NCI-H226 (cell line): ENCODE measurements at regions not wholly inside any gene's neighbourhood (a gene's known extent, or its start where the extent isn't known, plus 50 kb on each side); places are given as distances from the start of the nearest gene placed in this dataset.
A peak's percentile ranks its signal among the peaks of the same experiment; 100 is the strongest.

ENCODE experiments used
- DNase-seq: peaks from one replicate; pipeline ENCODE4 v3.0.0-alpha.2; 2015

- DNase-seq: no peak
Measured at GRCh38 chr5:66503203-66503789, 92.9 kb upstream of the MAST4 start.

GRCh38 chr5:66507106-66507505, 89.1 kb upstream of the MAST4 start:
- DNase-seq: no peak

- no peak for DNase-seq
Measured at GRCh38 chr5:66511491-66511890, 84.7 kb upstream of the MAST4 start.

- no peak for DNase-seq
Measured at GRCh38 chr5:66513130-66513529, 83.1 kb upstream of the MAST4 start.

GRCh38 chr5:66515209-66515608, 81.0 kb upstream of the MAST4 start:
- no peak for DNase-seq

- no peak for DNase-seq
Measured at GRCh38 chr5:66516550-66516949, 79.6 kb upstream of the MAST4 start.

DNA sequence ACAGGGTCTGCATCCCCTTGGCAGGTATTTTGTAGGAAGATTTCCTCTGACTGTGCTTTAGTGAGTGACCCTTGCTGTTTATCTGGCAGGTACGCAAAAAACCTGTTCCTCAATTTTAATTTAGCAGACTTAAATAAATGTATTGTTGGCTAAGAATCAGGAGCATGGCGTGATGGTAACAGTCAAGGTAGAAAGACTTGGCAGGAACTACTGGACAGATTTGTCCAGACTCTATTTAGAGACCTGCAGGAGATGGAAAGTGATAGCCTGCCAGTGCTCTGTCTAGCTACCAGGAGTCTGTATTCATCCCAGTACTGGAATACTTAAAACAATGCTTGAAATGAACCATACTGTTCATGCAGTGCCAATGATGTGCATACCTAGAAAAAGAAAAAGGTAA, 78.8 kb upstream of the MAST4 start:
- no peak for DNase-seq

- peak; percentile 46 for DNase-seq
Measured at GRCh38 chr5:66518052-66518451, 78.1 kb upstream of the MAST4 start.

DNA sequence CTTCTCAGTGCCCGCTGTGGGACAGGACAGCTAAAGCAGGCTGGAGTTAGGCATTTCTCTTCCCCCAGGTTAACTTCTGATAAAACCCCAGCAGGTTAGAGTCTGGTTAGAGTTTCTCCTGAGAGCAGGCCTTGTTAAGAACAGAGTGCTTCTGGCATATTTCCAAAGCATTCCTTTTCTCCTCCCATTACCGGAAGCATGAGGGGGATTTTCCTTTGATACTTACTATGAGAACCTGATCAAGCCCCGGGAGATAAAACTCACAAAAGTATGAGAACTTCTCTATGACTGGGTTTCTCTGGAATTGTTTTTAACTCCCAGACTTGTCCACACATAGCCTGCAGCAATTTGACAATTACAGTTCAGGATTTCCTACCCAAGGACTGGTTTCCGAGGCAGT, 77.4 kb upstream of the MAST4 start:
- DNase-seq: peak; percentile 94

DNA sequence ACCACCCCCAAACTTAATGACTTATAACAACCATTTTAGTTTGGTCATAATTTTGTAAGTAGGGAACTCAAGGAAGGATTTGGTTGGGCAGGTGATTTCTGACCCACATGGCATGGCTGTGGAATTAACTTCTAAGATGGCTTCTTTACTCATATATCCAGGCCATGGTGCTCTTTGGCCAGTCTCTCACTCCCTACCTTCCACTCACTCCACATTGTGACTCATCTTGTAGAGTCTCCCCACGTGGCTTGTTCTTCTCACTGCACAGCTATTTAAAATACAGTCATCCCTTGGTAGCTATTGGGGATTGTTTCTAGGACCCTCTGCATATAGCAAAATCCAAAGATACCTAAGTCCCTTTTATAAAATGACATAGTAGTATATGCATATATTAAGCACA, 76.6 kb upstream of the MAST4 start:
- DNase-seq: peak; percentile 59

DNA sequence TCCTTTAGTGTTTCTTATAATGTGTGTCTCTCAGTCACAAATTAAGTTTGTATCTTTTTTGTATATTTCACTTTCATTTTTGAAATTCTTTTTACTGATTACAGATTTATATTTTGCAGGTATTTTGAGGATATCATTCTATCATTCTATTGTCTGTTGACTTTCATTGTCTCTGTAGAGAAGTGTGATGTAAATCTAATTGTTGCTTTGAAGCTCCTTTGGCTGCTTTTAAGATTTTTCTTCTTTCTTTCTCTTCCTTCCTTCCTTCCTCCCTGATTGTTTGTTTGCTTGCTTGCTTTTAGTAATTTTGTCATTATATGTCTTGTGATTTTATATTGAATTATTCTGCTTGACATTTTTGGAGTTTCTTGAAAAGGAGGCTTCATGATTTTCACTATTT, 75.3 kb upstream of the MAST4 start:
- no peak for DNase-seq

DNA sequence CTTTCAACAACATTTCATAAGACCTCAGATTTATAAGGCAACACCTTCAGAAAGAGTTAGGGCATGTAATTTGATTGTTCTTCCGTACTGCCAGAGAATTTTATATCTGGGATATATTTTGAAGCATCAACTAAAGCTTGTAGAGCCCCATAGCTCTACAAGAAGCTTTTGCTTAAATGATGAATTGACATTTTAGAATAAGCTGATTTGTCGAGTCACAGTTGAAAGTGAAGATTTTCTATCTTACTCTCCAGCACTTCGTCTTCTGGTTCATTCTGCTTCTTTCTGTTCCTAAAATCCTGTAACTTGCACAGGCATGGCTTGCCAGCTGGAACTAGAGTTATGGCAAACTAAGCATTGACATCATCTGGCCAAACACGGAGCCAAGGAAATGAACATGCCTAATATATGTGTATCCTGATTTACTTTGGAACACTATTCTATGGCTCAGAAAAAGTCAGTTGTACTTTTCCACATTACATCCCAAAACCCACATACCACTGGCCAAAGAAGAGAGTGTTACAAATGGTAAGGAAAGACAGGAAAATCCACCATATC, 68.6 kb upstream of the MAST4 start:
- DNase-seq: no peak

DNA sequence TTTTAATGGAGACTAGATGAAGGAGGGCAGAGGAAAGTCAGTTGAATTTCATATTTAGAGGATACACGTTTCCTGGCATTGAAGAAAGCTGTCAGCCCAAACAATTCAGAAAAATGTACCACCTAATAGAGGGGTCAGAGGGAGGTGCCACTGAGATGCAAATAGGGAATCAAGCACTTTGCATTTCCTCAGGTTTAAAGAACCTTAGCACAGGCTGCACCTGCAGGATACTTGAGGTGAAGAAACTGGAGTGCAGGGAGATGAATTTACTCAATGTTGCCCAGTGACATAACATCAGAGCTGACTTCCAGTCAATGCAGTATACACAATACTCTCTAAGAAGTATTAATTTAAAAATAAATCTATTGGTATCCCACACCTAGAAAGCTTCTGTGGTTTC, 67.0 kb upstream of the MAST4 start:
- no peak for DNase-seq

DNA sequence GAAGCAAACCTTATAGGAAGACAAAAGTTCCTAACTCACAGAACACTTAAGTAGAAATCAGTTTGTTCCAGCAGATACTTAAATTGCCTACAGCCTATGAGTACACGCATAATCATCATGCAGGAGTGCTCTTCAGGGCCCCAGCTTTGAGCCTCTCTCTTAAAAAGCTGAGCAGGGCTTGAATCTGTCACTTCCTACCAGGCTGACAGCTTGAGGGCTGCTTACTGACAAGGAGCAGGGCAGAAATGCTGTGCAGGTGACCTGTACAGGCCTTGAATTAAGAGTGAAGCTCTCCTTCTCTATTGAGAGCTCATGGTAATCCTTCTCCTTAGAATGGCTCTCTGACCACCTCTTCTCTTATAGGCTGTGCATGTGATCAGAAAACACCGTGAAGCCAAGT, 66.5 kb upstream of the MAST4 start:
- DNase-seq: no peak

GRCh38 chr5:66538126-66538525, 58.1 kb upstream of the MAST4 start:
- peak; percentile 16 for DNase-seq

DNA sequence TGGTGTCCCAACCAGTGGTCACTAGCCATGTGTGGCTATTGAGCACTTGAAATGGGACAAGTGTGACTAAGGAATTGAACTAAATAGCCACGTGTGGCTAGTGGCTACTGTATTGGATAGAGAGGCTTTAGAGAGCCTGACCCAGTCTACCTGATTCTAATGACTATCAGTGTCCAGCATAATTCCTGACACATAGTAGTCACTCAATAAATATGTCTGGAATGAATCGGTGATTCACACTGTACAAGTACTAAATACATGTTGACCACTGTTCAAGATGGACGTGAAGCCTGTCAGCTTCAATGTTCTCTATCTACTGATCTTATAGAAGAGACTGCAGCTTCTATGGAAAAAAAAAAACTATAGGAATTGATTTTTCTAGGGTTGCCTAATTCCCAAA, 57.7 kb upstream of the MAST4 start:
- peak; percentile 64 for DNase-seq

DNA sequence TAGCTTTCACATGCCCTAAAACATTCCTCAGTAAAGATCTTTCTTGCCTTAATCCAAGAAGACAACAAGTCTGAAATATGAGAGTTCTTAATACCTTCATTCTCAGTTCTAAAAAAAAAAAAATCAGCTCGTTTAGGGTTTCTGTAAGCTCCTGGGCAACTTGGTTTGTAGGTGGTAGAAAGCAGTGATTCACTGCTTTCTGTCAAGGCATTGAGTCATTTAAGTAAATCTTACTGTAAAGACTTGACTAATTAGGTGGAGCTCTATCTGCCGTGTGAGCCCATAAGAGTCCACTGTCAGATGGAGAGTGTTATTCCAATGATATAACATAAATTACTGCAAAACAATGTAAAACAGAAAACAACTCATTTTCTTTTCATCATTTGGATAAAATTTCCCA, 56.1 kb upstream of the MAST4 start:
- peak; percentile 22 for DNase-seq

- DNase-seq: no peak
Measured at GRCh38 chr5:66542711-66543110, 53.5 kb upstream of the MAST4 start.
